HCT116 (cell line): ENCODE measurements at regions not wholly inside any gene's neighbourhood (a gene's known extent, or its start where the extent isn't known, plus 50 kb on each side); places are given as distances from the start of the nearest gene placed in this dataset.

ENCODE experiments used
- ATAC-seq: fragments of 200-7000 bp; cut with Tn5 transposase; 2 replicates; pipeline ENCODE4 v1.9.1; 2020; ENCODE audit warnings: mild to moderate bottlenecking, moderate library complexity
- BruUV-seq: library from RNA; stranded (reverse); fragments of 400-500 nt; replicated peaks from 2 replicates; lab custom pipeline; 2021; lab: Mats Ljungman, UMichigan
- CTCF ChIA-PET: fragments of 300-600 bp; sonication (Branson Sonifier 250); formaldehyde crosslinking; loops from one replicate; lab custom pipeline; 2021; ENCODE audit warnings: antibody characterized with exemption; lab: Charles Lee
- POLR2A ChIA-PET: fragments of 300-600, 350-600 bp; sonication (Branson Sonifier 250); formaldehyde crosslinking; loops from one replicate; lab custom pipeline; 2021; ENCODE audit warnings: antibody characterized with exemption; lab: Charles Lee
- RAD21 ChIA-PET, 2 experiments: fragments of 300-600 bp; sonication (Branson Sonifier 250); formaldehyde crosslinking; loops; one replicate each; lab custom pipeline; 2023; ENCODE audit warnings: low total read pairs in 2 of 2; ENCODE audit not compliant: uncharacterized antibody in 2 of 2, unreplicated experiment in 2 of 2, low non-redundant PET in 1 of 2; lab: Charles Lee
- DNase-seq: peaks from one replicate; pipeline ENCODE4 v3.0.0-alpha.2; 2010; ENCODE audit warnings: low read depth, low spot score
- H2AFZ ChIP-seq: fragments of 200-600 bp; shearing (Covaris generic), sonication (generic); 2 replicates; pipeline ENCODE4 v1.6.1; 2017; ENCODE audit warnings: low read depth, mixed run types, mixed read lengths, antibody characterized with exemption, low read length; ENCODE audit not compliant: poor library complexity, severe bottlenecking
- H3K27ac ChIP-seq: 2 replicates; pipeline ENCODE4 v1.5.1; 2012; ENCODE audit warnings: low read depth, low read length
- H3K27me3 ChIP-seq: fragments of 200-600 bp; sonication (generic); 2 replicates; pipeline ENCODE4 v1.6.1; 2016; ENCODE audit warnings: mixed run types, low read length, mixed read lengths; ENCODE audit not compliant: insufficient read depth
- H3K36me3 ChIP-seq, 2 experiments: fragments of 200-500 bp in 1 of 2; fragments of 200-600 bp in 1 of 2; sonication (Bioruptor generic) in 1 of 2; sonication (generic) in 1 of 2; 2 replicates each; pipeline versions ENCODE4 v1.5.1 to v1.6.1; 2014 to 2016; ENCODE audit warnings: low read length in 2 of 2, inconsistent platforms in 1 of 2, mixed read lengths in 1 of 2, mixed run types in 1 of 2; ENCODE audit not compliant: insufficient read depth in 2 of 2, control insufficient read depth in 1 of 2
- H3K4me1 ChIP-seq, 2 experiments: fragments of 200-600 bp in 1 of 2; sonication (generic) in 1 of 2; 2 replicates each; pipeline versions ENCODE4 v1.5.1 to v1.6.1; 2012 to 2017; ENCODE audit warnings: low read length in 2 of 2, inconsistent platforms in 1 of 2, mild to moderate bottlenecking in 1 of 2, mixed read lengths in 1 of 2, mixed run types in 1 of 2, moderate library complexity in 1 of 2; ENCODE audit not compliant: insufficient read depth in 2 of 2, control insufficient read depth in 1 of 2
- H3K4me2 ChIP-seq: fragments of 200-600 bp; sonication (generic); 2 replicates; pipeline ENCODE4 v1.6.1; 2017; ENCODE audit warnings: mixed run types, low read length, mixed read lengths
- H3K4me3 ChIP-seq, 2 experiments: fragments of 200-600 bp in 1 of 2; sonication (generic) in 1 of 2; replicated peaks in 1 of 2; 2 replicates each; pipeline ENCODE4 v1.5.1; 2011 to 2016; ENCODE audit warnings: low read length in 2 of 2, control low read depth in 1 of 2, low read depth in 1 of 2, mild to moderate bottlenecking in 1 of 2, mixed read lengths in 1 of 2, mixed run types in 1 of 2
- H3K79me2 ChIP-seq: fragments of 200-600 bp; sonication (generic); 2 replicates; pipeline ENCODE4 v1.6.1; 2017; ENCODE audit warnings: mild to moderate bottlenecking, mixed run types, low read length, moderate library complexity, mixed read lengths; ENCODE audit not compliant: insufficient read depth
- H3K9ac ChIP-seq: fragments of 200-600 bp; sonication (generic); 2 replicates; pipeline ENCODE4 v1.6.1; 2016; ENCODE audit warnings: low read length, mixed read lengths
- H3K9me2 ChIP-seq: fragments of 200-600 bp; sonication (generic), shearing (Covaris generic); 2 replicates; pipeline ENCODE4 v1.6.1; 2017; ENCODE audit warnings: mixed run types, mild to moderate bottlenecking, moderate library complexity; ENCODE audit not compliant: insufficient read depth
- H3K9me3 ChIP-seq, 2 experiments: fragments of 200-500 bp in 1 of 2; fragments of 200-600 bp in 1 of 2; sonication (Bioruptor generic) in 1 of 2; sonication (generic) in 1 of 2; 2 replicates each; pipeline ENCODE4 v1.6.1; 2014 to 2017; ENCODE audit warnings: low read length in 2 of 2, mixed read lengths in 2 of 2, inconsistent platforms in 1 of 2, low read depth in 1 of 2, mild to moderate bottlenecking in 1 of 2, mixed run types in 1 of 2, moderate library complexity in 1 of 2; ENCODE audit not compliant: control insufficient read depth in 1 of 2, insufficient read depth in 1 of 2
- H4K20me1 ChIP-seq: fragments of 200-600 bp; sonication (generic), shearing (Covaris generic); 2 replicates; pipeline ENCODE4 v1.6.1; 2017; ENCODE audit warnings: mixed run types, mild to moderate bottlenecking, moderate library complexity; ENCODE audit not compliant: insufficient read depth
- EGR1 ChIP-seq: IDR thresholded peaks from 2 replicates; pipeline ENCODE4 v1.6.1; 2012; ENCODE audit warnings: low read depth
- ELF1 ChIP-seq: IDR thresholded peaks from 2 replicates; pipeline ENCODE4 v1.6.1; 2012; ENCODE audit warnings: low read depth, borderline replicate concordance
- MAX ChIP-seq: IDR thresholded peaks from 2 replicates; pipeline ENCODE4 v1.6.1; 2012
- RAD21 ChIP-seq: IDR thresholded peaks from 2 replicates; pipeline ENCODE4 v1.6.1; 2012; ENCODE audit warnings: low read depth, mild to moderate bottlenecking
- SIN3A ChIP-seq: IDR thresholded peaks from 2 replicates; pipeline ENCODE4 v1.6.1; 2012; ENCODE audit warnings: low read depth
- SRF ChIP-seq: IDR thresholded peaks from 2 replicates; pipeline ENCODE4 v1.6.1; 2012; ENCODE audit warnings: low read depth
- TCF7L2 ChIP-seq: IDR thresholded peaks from 2 replicates; pipeline ENCODE4 v1.7.0; 2011; ENCODE audit warnings: borderline replicate concordance, inconsistent platforms; ENCODE audit not compliant: insufficient read depth, insufficient read length; ENCODE audit errors: extremely low read depth
- ZBTB33 ChIP-seq: IDR thresholded peaks from 2 replicates; pipeline ENCODE4 v1.6.1; 2011; ENCODE audit warnings: mild to moderate bottlenecking, low read length, moderate library complexity; ENCODE audit not compliant: insufficient replicate concordance; ENCODE audit errors: extremely low read depth
- ZFX ChIP-seq: fragments of 450-650 bp; IDR thresholded peaks from 2 replicates; pipeline ENCODE4 v1.6.1; 2017
- ZNF274 ChIP-seq: fragments of 200-500 bp; sonication (Bioruptor generic); IDR thresholded peaks from 2 replicates; pipeline ENCODE4 v1.6.1; 2014; ENCODE audit warnings: mild to moderate bottlenecking, low read depth, low read length, inconsistent platforms
- intact Hi-C: fragments of 100-400 bp; cut with micrococcal nuclease; formaldehyde crosslinking; loops from 2 replicates; pipeline ENCODE4 v1.10.0; 2022

- ChIA-PET RAD21 (no interaction called here), CTCF (no interaction called here), POLR2A (no interaction called here)
- Histone ChIP-seq H3K4me3 (no peak overlapping the region), H3K9me2 (no peaks in the 10 kb centered on the region), H3K79me2 (no peaks in the 10 kb centered on the region), H3K9me3 (peaks cover 0 to 5% of the 10 kb centered on the region in 2 experiments; a peak in 1 of 4 replicates), H3K9ac (no peak overlapping the region), H2AFZ (no peak overlapping the region), H4K20me1 (no peaks in the 10 kb centered on the region), H3K27me3 (0 out of 2 replicates have a peak, but pooled peaks cover 13% of the 10 kb centered on the region), H3K4me2 (no peak overlapping the region), H3K4me1 (no peaks in the 10 kb centered on the region), H3K36me3 (no peaks in the 10 kb centered on the region), H3K27ac (no peak overlapping the region)
- intact Hi-C loops: no loop called here
- TF ChIP-seq RAD21: no peak
- TF ChIP-seq SRF: no peak
- TF ChIP-seq TCF7L2: no peak
- TF ChIP-seq ZNF274: no peak
- ATAC-seq (no peak), DNase-seq (no peak)
- BruUV-seq: no TSS peak
Measured at GRCh38 chr11:119845756-119846155, 116.8 kb upstream of the NECTIN1 start.

- H3K4me1 ChIP-seq: no peaks in the 10 kb centered on the region
- H3K9me3 ChIP-seq: peaks cover 0 to 5% of the 10 kb centered on the region in 2 experiments; a peak in 1 of 4 replicates
- POLR2A ChIA-PET: no interaction called here
- no peak for ATAC-seq
- RAD21 ChIA-PET: no interaction called here
- no peaks in the 10 kb centered on the region for H3K79me2 ChIP-seq
- no peak overlapping the region for H2AFZ ChIP-seq
- TF ChIP-seq ZBTB33 (no peak), MAX (no peak), RAD21 (no peak), ELF1 (no peak), EGR1 (no peak), SIN3A (no peak), ZFX (no peak)
- no TSS peak for BruUV-seq
- no peaks in the 10 kb centered on the region for H3K36me3 ChIP-seq
- no peak overlapping the region for H3K9ac ChIP-seq
- CTCF ChIA-PET: no interaction called here
- H3K9me2 ChIP-seq: no peaks in the 10 kb centered on the region
- H3K27me3 ChIP-seq: peaks cover 18% of the 10 kb centered on the region; the same call in 1 of the 2 replicates
- H4K20me1 ChIP-seq: no peaks in the 10 kb centered on the region
- H3K4me3 ChIP-seq: no peak overlapping the region
- H3K27ac ChIP-seq: no peak overlapping the region
- DNase-seq: no peak
- no peak overlapping the region for H3K4me2 ChIP-seq
- intact Hi-C loops: no loop called here
Measured at GRCh38 chr11:119845305-119845704, 116.3 kb upstream of the NECTIN1 start.
